ENCODE measurements at regions not wholly inside any gene's neighbourhood (a gene's known extent, or its start where the extent isn't known, plus 50 kb on each side); places are given as distances from the start of the nearest gene placed in this dataset.

DNA sequence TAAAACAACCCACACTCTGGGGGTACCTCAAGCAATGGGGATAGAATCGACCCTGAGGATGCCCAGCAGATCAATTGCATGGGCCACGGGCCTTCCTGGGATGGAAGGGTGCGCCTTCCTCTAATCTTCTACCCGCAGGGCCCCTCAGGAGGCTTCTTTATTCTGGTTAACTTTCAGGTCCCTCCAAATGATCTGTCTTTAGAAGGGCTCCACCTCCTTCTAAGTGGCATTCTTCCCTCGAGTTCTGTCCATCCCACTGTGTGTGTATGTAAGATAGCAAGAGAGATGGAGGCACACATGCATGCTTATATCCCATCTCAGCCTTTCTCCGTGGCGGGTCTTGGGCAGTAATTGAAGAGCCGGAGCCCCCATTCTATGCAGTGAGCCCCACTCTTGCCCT lies 125.7 kb downstream of the MRM1 start:
- H2AFZ ChIP-seq (ENCODE audit: low read depth, low read length): no peak overlapping the region
- Mint-ChIP-seq H3K27me3 (ENCODE audit: low read depth, unreplicated experiment) (peaks cover 57% of the 10 kb centered on the region), H3K27ac (ENCODE audit: unreplicated experiment) (no peak overlapping the region), H3K4me3 (ENCODE audit: unreplicated experiment) (no peak overlapping the region), H3K9me3 (ENCODE audit: unreplicated experiment) (peaks cover 4% of the 10 kb centered on the region), H3K36me3 (ENCODE audit: low read depth, unreplicated experiment) (no peaks in the 10 kb centered on the region), H3K4me1 (ENCODE audit: low read depth, unreplicated experiment) (peaks cover 5% of the 10 kb centered on the region)
- peaks cover 67% of the 10 kb centered on the region for H3K27me3 ChIP-seq (ENCODE audit: insufficient read depth, low read length)
- H3K9ac ChIP-seq (ENCODE audit: low read length): no peak overlapping the region
- H3K79me2 ChIP-seq (ENCODE audit: insufficient read depth, low read length): no peaks in the 10 kb centered on the region
- no peak overlapping the region for H3K4me2 ChIP-seq (ENCODE audit: low read length)
- H3K27ac ChIP-seq (ENCODE audit: low read depth, low read length): no peak overlapping the region
- no peak overlapping the region for H3K4me3 ChIP-seq (ENCODE audit: insufficient read depth, low read depth, low read length)
- H4K20me1 ChIP-seq (ENCODE audit: insufficient read depth, low read length): no peaks in the 10 kb centered on the region
- no peak for TF ChIP-seq EZH2 (IDR thresholded peaks at IDR 0.05; ENCODE audit: insufficient read depth, low read length)
- TF ChIP-seq, protein P1, sequence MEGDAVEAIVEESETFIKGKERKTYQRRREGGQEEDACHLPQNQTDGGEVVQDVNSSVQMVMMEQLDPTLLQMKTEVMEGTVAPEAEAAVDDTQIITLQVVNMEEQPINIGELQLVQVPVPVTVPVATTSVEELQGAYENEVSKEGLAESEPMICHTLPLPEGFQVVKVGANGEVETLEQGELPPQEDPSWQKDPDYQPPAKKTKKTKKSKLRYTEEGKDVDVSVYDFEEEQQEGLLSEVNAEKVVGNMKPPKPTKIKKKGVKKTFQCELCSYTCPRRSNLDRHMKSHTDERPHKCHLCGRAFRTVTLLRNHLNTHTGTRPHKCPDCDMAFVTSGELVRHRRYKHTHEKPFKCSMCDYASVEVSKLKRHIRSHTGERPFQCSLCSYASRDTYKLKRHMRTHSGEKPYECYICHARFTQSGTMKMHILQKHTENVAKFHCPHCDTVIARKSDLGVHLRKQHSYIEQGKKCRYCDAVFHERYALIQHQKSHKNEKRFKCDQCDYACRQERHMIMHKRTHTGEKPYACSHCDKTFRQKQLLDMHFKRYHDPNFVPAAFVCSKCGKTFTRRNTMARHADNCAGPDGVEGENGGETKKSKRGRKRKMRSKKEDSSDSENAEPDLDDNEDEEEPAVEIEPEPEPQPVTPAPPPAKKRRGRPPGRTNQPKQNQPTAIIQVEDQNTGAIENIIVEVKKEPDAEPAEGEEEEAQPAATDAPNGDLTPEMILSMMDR (IDR thresholded peaks at IDR 0.05; ENCODE audit: insufficient read depth, low read depth, low read length): no peak
- DNase-seq (ENCODE audit: low read depth) (no peak), FAIRE-seq (no peak)
- H3K9me3 ChIP-seq (ENCODE audit: insufficient read depth, low read depth, low read length): no peaks in the 10 kb centered on the region
- peaks cover 4% of the 10 kb centered on the region for H3K4me1 ChIP-seq (ENCODE audit: insufficient read depth, low read length)
- no peaks in the 10 kb centered on the region for H3K36me3 ChIP-seq (ENCODE audit: insufficient read depth, low read length)

DNA sequence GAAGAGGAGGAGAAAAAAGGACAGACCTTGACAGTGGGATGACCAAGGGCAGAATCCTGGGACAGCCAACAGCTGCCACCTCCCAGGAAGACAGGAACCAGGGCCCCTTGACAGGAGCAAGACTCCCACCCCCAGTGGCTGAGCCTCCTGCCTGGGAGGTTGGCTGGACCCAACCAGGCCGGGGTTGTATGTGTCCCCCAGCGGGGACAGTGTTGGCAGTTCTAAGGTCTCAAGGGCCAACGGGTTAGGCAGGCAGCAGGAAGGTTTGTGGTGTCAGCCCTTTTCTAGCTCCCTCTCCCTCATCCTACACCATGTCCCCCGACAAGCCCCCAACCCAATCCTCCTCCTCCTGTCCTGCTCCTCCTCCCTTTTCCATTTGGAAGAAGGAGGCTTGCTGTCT lies 126.2 kb downstream of the MRM1 start:
- H3K27ac ChIP-seq (ENCODE audit: low read depth, low read length): no peak overlapping the region
- DNase-seq (ENCODE audit: low read depth): no peak

More for the DNA sequence above, 126.2 kb downstream of the MRM1 start:
- H3K79me2 ChIP-seq (ENCODE audit: insufficient read depth, low read length): no peaks in the 10 kb centered on the region
- H3K36me3 ChIP-seq (ENCODE audit: insufficient read depth, low read length): no peaks in the 10 kb centered on the region
- Mint-ChIP-seq H3K27ac (ENCODE audit: unreplicated experiment) (no peak overlapping the region), H3K36me3 (ENCODE audit: low read depth, unreplicated experiment) (no peaks in the 10 kb centered on the region), H3K4me1 (ENCODE audit: low read depth, unreplicated experiment) (peaks cover 4% of the 10 kb centered on the region), H3K27me3 (ENCODE audit: low read depth, unreplicated experiment) (peaks cover 62% of the 10 kb centered on the region), H3K4me3 (ENCODE audit: unreplicated experiment) (no peak overlapping the region), H3K9me3 (ENCODE audit: unreplicated experiment) (peaks cover 4% of the 10 kb centered on the region)
- TF ChIP-seq EZH2 (IDR thresholded peaks at IDR 0.05; ENCODE audit: insufficient read depth, low read length): no peak
- TF ChIP-seq, protein P1 (IDR thresholded peaks at IDR 0.05; ENCODE audit: insufficient read depth, low read depth, low read length): no peak
- no peak overlapping the region for H3K9ac ChIP-seq (ENCODE audit: low read length)
- H3K4me3 ChIP-seq (ENCODE audit: insufficient read depth, low read depth, low read length): no peak overlapping the region
- no peak overlapping the region for H2AFZ ChIP-seq (ENCODE audit: low read depth, low read length)
- H3K4me1 ChIP-seq (ENCODE audit: insufficient read depth, low read length): peaks cover 2% of the 10 kb centered on the region
- peaks cover 71% of the 10 kb centered on the region for H3K27me3 ChIP-seq (ENCODE audit: insufficient read depth, low read length)
- H3K9me3 ChIP-seq (ENCODE audit: insufficient read depth, low read depth, low read length): no peaks in the 10 kb centered on the region
- FAIRE-seq: no peak
- no peak overlapping the region for H3K4me2 ChIP-seq (ENCODE audit: low read length)
- H4K20me1 ChIP-seq (ENCODE audit: insufficient read depth, low read length): no peaks in the 10 kb centered on the region
